HAP-1 (cell line): ENCODE measurements at regions not wholly inside any gene's neighbourhood (a gene's known extent, or its start where the extent isn't known, plus 50 kb on each side); places are given as distances from the start of the nearest gene placed in this dataset.

ENCODE experiments used
- DNase-seq, 2 experiments: peaks; one replicate each; pipeline ENCODE4 v3.0.0-alpha.2; 2016 to 2020; ENCODE audit warnings: low spot score in 2 of 2
- H3K27me3 ChIP-seq: fragments of 250-450 bp; sonication (Bioruptor Pico); 2 replicates; pipeline ENCODE4 v1.5.1; 2020; ENCODE audit warnings: low read depth, mild to moderate bottlenecking, moderate library complexity
- H3K36me3 ChIP-seq: fragments of 250-450 bp; sonication (Bioruptor Pico); replicated peaks from 2 replicates; pipeline ENCODE4 v1.5.1; 2020; ENCODE audit warnings: mild to moderate bottlenecking
- H3K4me1 ChIP-seq: fragments of 250-450 bp; sonication (Bioruptor Pico); 2 replicates; pipeline ENCODE4 v1.5.1; 2020; ENCODE audit warnings: mild to moderate bottlenecking
- H3K4me3 ChIP-seq: fragments of 250-450 bp; sonication (Bioruptor Pico); 2 replicates; pipeline ENCODE4 v1.5.1; 2020; ENCODE audit warnings: mild to moderate bottlenecking, moderate library complexity
- H3K9me3 ChIP-seq: fragments of 250-450 bp; sonication (Bioruptor Pico); 2 replicates; pipeline ENCODE4 v1.5.1; 2020; ENCODE audit warnings: mild to moderate bottlenecking, moderate library complexity
- in situ Hi-C: fragments of 300-500 bp; cut with MboI; formaldehyde crosslinking; loops from 3 replicates; pipeline ENCODE4 v1.14.3; 2020; ENCODE audit warnings: low sequenced_read_pairs, inconsistent platforms, mixed read lengths

- DNase-seq = no peak
- Histone ChIP-seq H3K36me3 (no peaks in the 10 kb centered on the region), H3K4me1 (no peaks in the 10 kb centered on the region), H3K27me3 (no peaks in the 10 kb centered on the region), H3K9me3 (no peaks in the 10 kb centered on the region), H3K4me3 (no peak overlapping the region)
- in situ Hi-C loops = no loop called here
Measured at GRCh38 chr11:130623670-130624668, 175.5 kb downstream of the ADAMTS15 start.

- H3K27me3 ChIP-seq = no peaks in the 10 kb centered on the region
- H3K4me3 ChIP-seq = no peak overlapping the region
- H3K36me3 ChIP-seq = no peaks in the 10 kb centered on the region
- H3K9me3 ChIP-seq = no peaks in the 10 kb centered on the region
- no peak for DNase-seq
- no peaks in the 10 kb centered on the region for H3K4me1 ChIP-seq
- in situ Hi-C loops = no loop called here
Measured at GRCh38 chr11:130624971-130625544, 176.6 kb downstream of the ADAMTS15 start.

- no peak for DNase-seq
Measured at GRCh38 chr11:130625578-130626306, 177.3 kb downstream of the ADAMTS15 start.

GRCh38 chr11:130629039-130629438 lies 180.6 kb downstream of the ADAMTS15 start:
- Histone ChIP-seq H3K9me3 (no peaks in the 10 kb centered on the region), H3K4me3 (no peak overlapping the region), H3K4me1 (no peaks in the 10 kb centered on the region), H3K36me3 (no peaks in the 10 kb centered on the region), H3K27me3 (no peaks in the 10 kb centered on the region)
- no peak for DNase-seq
- in situ Hi-C loops = no loop called here

More at GRCh38 chr11:130625578-130626306, 177.3 kb downstream of the ADAMTS15 start:
- Histone ChIP-seq H3K4me3 (no peak overlapping the region), H3K27me3 (no peaks in the 10 kb centered on the region), H3K36me3 (no peaks in the 10 kb centered on the region), H3K4me1 (no peaks in the 10 kb centered on the region), H3K9me3 (no peaks in the 10 kb centered on the region)
- in situ Hi-C loops = no loop called here

GRCh38 chr11:130631119-130631518 lies 182.7 kb downstream of the ADAMTS15 start:
- Histone ChIP-seq H3K27me3 (no peaks in the 10 kb centered on the region), H3K4me3 (no peak overlapping the region), H3K36me3 (no peaks in the 10 kb centered on the region), H3K9me3 (no peaks in the 10 kb centered on the region), H3K4me1 (no peaks in the 10 kb centered on the region)
- no peak for DNase-seq
- in situ Hi-C loops = no loop called here

- no peak for DNase-seq
- no peaks in the 10 kb centered on the region for H3K9me3 ChIP-seq
- in situ Hi-C loops = no loop called here
- no peaks in the 10 kb centered on the region for H3K27me3 ChIP-seq
- no peaks in the 10 kb centered on the region for H3K36me3 ChIP-seq
- no peak overlapping the region for H3K4me3 ChIP-seq
- no peaks in the 10 kb centered on the region for H3K4me1 ChIP-seq
Measured at GRCh38 chr11:130633466-130633865, 185.0 kb downstream of the ADAMTS15 start.

- in situ Hi-C loops = no loop called here
Measured at GRCh38 chr11:130634186-130634585, 185.7 kb downstream of the ADAMTS15 start.

GRCh38 chr11:130634961-130635473 lies 186.6 kb downstream of the ADAMTS15 start:
- Histone ChIP-seq H3K36me3 (no peaks in the 10 kb centered on the region), H3K4me3 (no peak overlapping the region), H3K4me1 (no peaks in the 10 kb centered on the region), H3K27me3 (no peaks in the 10 kb centered on the region), H3K9me3 (no peaks in the 10 kb centered on the region)
- DNase-seq = no peak
- in situ Hi-C loops = no loop called here

More at GRCh38 chr11:130634186-130634585, 185.7 kb downstream of the ADAMTS15 start:
- Histone ChIP-seq H3K4me3 (no peak overlapping the region), H3K4me1 (no peaks in the 10 kb centered on the region), H3K27me3 (no peaks in the 10 kb centered on the region), H3K36me3 (no peaks in the 10 kb centered on the region), H3K9me3 (no peaks in the 10 kb centered on the region)
- no peak for DNase-seq

- Histone ChIP-seq H3K4me3 (no peak overlapping the region), H3K4me1 (no peaks in the 10 kb centered on the region), H3K27me3 (no peaks in the 10 kb centered on the region), H3K36me3 (no peaks in the 10 kb centered on the region), H3K9me3 (no peaks in the 10 kb centered on the region)
- DNase-seq = no peak
- in situ Hi-C loops = no loop called here
Measured at GRCh38 chr11:130635937-130636630, 187.6 kb downstream of the ADAMTS15 start.

- Histone ChIP-seq H3K4me3 (no peak overlapping the region), H3K9me3 (no peaks in the 10 kb centered on the region), H3K4me1 (no peaks in the 10 kb centered on the region), H3K36me3 (no peaks in the 10 kb centered on the region), H3K27me3 (no peaks in the 10 kb centered on the region)
- in situ Hi-C loops = no loop called here
- DNase-seq = no peak
Measured at GRCh38 chr11:130636722-130637464, 188.4 kb downstream of the ADAMTS15 start.

GRCh38 chr11:130637566-130637965 lies 189.1 kb downstream of the ADAMTS15 start:
- Histone ChIP-seq H3K4me1 (no peaks in the 10 kb centered on the region), H3K36me3 (no peaks in the 10 kb centered on the region), H3K27me3 (no peaks in the 10 kb centered on the region), H3K4me3 (no peak overlapping the region), H3K9me3 (no peaks in the 10 kb centered on the region)
- in situ Hi-C loops = no loop called here
- DNase-seq = no peak

GRCh38 chr11:130638033-130638432 lies 189.6 kb downstream of the ADAMTS15 start:
- Histone ChIP-seq H3K4me3 (no peak overlapping the region), H3K9me3 (no peaks in the 10 kb centered on the region), H3K36me3 (no peaks in the 10 kb centered on the region), H3K27me3 (no peaks in the 10 kb centered on the region), H3K4me1 (no peaks in the 10 kb centered on the region)
- in situ Hi-C loops = no loop called here
- DNase-seq = no peak

- H3K4me1 ChIP-seq = no peaks in the 10 kb centered on the region
- DNase-seq = no peak
- H3K36me3 ChIP-seq = no peaks in the 10 kb centered on the region
Measured at GRCh38 chr11:130638624-130639023, 190.2 kb downstream of the ADAMTS15 start.

More at GRCh38 chr11:130638624-130639023, 190.2 kb downstream of the ADAMTS15 start:
- no peak overlapping the region for H3K4me3 ChIP-seq
- no peaks in the 10 kb centered on the region for H3K9me3 ChIP-seq
- H3K27me3 ChIP-seq = no peaks in the 10 kb centered on the region
- in situ Hi-C loops = no loop called here
